Ishikawa (cell line): ENCODE measurements at regions not wholly inside any gene's neighbourhood (a gene's known extent, or its start where the extent isn't known, plus 50 kb on each side); places are given as distances from the start of the nearest gene placed in this dataset.

Experiments used
- CEBPB ChIP-seq: IDR thresholded peaks from 2 replicates; pipeline ENCODE4 v1.6.1; 2012
- CREB1 ChIP-seq: IDR thresholded peaks from 2 replicates; pipeline ENCODE4 v1.6.1; 2012; ENCODE audit warnings: low read depth
- EGR1 ChIP-seq: IDR thresholded peaks from 2 replicates; pipeline ENCODE4 v1.6.1; 2012
- EP300 ChIP-seq: IDR thresholded peaks from 2 replicates; pipeline ENCODE4 v1.6.1; 2012; ENCODE audit warnings: borderline replicate concordance
- NFIC ChIP-seq: IDR thresholded peaks from 2 replicates; pipeline ENCODE4 v1.6.1; 2012
- RAD21 ChIP-seq: IDR thresholded peaks from 2 replicates; pipeline ENCODE4 v1.6.1; 2012; ENCODE audit warnings: low read depth
- TAF1 ChIP-seq: IDR thresholded peaks from 2 replicates; pipeline ENCODE4 v1.6.1; 2012; ENCODE audit warnings: low read depth, mild to moderate bottlenecking
- TCF12 ChIP-seq: IDR thresholded peaks from 2 replicates; pipeline ENCODE4 v1.6.1; 2012; ENCODE audit warnings: low read depth
- TEAD4 ChIP-seq: IDR thresholded peaks from 2 replicates; pipeline ENCODE4 v1.6.1; 2012
- YY1 ChIP-seq: IDR thresholded peaks from 2 replicates; pipeline ENCODE4 v1.6.1; 2012; ENCODE audit warnings: low read depth
- ZBTB7A ChIP-seq: IDR thresholded peaks from 2 replicates; pipeline ENCODE4 v1.6.1; 2012; ENCODE audit warnings: low read depth
- TF ChIP-seq, protein P1 (sequence below): IDR thresholded peaks from 2 replicates; pipeline ENCODE4 v1.6.1; 2012
- TF ChIP-seq, protein P2 (sequence below): IDR thresholded peaks from 2 replicates; pipeline ENCODE4 v1.6.1; 2012; ENCODE audit warnings: low read depth, mild to moderate bottlenecking
- TF ChIP-seq, protein P3 (sequence below): IDR thresholded peaks from 2 replicates; pipeline ENCODE4 v1.6.1; 2012

DNA sequence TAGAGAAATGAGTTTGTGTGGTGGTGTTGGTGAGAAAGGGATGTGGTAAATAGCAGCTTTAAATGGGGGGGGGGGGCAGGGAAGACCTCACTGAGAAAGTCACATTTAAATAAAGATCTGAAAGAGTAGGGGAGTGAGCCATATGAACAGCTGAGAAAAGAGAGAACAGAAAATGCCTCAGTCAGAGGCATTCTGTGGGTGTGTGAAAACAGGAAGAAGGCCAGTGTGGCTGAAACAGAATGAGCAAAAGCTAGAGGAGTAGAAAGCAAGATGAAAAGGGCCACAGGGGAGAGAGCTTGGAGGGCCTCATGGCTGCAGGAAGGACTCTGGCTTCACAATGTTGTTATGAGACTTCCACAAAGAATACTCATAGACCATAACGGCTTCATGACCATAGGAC, 783.3 kb downstream of the ZPLD1 start:
- TF ChIP-seq EGR1 (no peak), EP300 (no peak), TCF12 (no peak), CREB1 (no peak), ZBTB7A (no peak), RAD21 (no peak), TAF1 (no peak), NFIC (no peak), CEBPB (no peak), TEAD4 (no peak), YY1 (no peak)
- TF ChIP-seq, protein P1, sequence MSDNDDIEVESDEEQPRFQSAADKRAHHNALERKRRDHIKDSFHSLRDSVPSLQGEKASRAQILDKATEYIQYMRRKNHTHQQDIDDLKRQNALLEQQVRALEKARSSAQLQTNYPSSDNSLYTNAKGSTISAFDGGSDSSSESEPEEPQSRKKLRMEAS, result no peak
- TF ChIP-seq, protein P2, sequence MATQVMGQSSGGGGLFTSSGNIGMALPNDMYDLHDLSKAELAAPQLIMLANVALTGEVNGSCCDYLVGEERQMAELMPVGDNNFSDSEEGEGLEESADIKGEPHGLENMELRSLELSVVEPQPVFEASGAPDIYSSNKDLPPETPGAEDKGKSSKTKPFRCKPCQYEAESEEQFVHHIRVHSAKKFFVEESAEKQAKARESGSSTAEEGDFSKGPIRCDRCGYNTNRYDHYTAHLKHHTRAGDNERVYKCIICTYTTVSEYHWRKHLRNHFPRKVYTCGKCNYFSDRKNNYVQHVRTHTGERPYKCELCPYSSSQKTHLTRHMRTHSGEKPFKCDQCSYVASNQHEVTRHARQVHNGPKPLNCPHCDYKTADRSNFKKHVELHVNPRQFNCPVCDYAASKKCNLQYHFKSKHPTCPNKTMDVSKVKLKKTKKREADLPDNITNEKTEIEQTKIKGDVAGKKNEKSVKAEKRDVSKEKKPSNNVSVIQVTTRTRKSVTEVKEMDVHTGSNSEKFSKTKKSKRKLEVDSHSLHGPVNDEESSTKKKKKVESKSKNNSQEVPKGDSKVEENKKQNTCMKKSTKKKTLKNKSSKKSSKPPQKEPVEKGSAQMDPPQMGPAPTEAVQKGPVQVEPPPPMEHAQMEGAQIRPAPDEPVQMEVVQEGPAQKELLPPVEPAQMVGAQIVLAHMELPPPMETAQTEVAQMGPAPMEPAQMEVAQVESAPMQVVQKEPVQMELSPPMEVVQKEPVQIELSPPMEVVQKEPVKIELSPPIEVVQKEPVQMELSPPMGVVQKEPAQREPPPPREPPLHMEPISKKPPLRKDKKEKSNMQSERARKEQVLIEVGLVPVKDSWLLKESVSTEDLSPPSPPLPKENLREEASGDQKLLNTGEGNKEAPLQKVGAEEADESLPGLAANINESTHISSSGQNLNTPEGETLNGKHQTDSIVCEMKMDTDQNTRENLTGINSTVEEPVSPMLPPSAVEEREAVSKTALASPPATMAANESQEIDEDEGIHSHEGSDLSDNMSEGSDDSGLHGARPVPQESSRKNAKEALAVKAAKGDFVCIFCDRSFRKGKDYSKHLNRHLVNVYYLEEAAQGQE, result no peak
- TF ChIP-seq, protein P3, sequence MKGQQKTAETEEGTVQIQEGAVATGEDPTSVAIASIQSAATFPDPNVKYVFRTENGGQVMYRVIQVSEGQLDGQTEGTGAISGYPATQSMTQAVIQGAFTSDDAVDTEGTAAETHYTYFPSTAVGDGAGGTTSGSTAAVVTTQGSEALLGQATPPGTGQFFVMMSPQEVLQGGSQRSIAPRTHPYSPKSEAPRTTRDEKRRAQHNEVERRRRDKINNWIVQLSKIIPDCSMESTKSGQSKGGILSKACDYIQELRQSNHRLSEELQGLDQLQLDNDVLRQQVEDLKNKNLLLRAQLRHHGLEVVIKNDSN, result no peak
